GM18511 (cell line): ENCODE measurements at regions not wholly inside any gene's neighbourhood (a gene's known extent, or its start where the extent isn't known, plus 50 kb on each side); places are given as distances from the start of the nearest gene placed in this dataset.
"Not testable (repeated sequence)": the region's sequence is repeated elsewhere in the genome, so short reads cannot be mapped to it uniquely, and the experiment has no call there.

ENCODE experiments used
- ATAC-seq: cut with Tn5 transposase; IDR thresholded peaks from one replicate; pipeline ENCODE4 v1.9.1; 2021; ENCODE audit warnings: mild to moderate bottlenecking, moderate library complexity; ENCODE audit not compliant: unreplicated experiment

DNA sequence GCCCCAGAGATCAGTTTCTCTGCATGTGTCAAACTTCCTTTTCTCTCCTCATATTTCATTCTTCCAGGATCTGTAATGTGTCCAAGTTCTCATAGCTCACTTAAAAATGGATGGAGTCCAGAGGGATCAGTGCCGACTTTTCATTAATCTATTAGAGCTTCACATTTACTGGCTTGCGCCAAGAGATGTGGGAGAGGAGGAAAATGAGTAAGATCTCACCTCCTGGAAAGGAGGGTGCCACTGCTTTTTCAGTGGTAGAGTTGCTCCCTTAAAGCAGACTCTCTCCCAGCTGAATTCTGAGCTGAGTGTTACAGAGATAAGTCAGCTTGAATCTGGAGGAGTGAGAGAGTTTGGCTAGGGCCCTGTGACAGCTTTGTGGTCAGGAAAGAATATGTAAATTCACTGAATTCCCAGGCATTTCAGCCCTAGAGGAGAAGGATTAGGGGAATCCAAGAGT is 175.9 kb downstream of the SOX4 start:
- ATAC-seq: no peak

DNA sequence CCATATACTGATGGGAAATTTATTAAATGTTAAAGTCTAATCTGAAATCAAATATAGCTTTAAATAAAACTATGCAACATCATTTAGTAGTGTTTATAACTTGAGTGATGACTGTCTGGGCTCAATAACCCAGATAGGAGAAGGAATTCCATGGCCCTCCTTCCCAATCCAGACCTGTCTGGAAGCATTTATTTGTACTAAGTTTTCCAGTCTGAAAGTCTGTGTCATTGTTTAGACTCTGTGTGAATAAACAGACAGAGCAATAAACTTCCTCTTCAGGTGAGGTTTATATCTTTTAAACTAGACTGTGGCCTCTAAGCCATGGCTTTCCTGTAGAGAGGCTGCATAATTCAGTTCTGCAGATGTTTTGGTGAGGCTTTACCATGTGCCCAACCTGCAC is 176.4 kb downstream of the SOX4 start:
- ATAC-seq: no peak

DNA sequence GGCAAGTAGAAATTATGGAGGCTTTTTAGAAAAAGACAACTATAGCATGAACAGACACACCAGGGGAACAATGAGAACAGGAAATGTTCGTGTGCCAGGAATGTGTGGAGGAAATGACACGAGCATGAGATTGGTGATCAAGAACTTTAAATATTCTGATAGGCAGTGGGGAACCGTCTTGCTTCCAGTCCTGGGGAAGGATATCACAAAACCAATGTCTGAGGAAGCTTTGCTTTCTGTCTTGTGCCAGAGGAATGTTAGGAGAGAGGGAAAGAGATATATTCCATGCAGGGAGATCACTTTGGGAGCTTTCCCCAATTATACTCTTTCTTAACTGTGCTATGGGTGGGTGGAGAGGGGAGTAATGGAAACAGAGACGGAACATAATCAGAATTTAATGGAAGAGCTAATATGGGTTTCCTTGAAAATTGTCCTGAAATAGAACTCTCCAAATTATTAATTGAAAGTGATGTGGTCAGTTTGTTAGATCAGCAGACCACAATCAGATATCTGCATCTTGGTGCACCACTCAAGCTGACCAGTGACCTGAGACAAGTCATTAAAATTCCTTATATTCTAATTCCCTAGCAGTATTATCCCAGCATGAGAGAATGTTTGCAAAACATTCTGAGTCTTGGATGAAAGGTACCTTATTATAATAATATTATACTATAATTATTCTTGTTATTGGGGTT is 178.2 kb downstream of the SOX4 start:
- no peak for ATAC-seq

DNA sequence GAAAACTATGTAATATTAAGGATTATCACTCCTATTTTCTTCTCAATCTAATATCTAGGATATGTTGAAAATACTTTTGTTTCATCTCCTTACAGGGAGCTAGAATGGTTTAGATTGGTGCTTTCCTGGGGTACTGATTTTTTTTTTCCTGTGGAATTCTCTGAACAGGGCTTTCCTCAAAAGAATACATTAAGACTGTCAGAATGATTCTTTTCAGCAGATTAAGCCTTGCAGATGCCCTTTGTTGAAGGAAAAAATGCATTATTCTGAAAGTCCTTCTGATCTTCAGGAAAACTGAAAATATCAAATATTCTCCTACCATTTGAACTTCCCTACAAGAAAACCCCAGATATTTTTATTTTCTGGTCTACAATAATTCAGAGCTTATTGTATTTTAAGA is 178.9 kb downstream of the SOX4 start:
- no peak for ATAC-seq

DNA sequence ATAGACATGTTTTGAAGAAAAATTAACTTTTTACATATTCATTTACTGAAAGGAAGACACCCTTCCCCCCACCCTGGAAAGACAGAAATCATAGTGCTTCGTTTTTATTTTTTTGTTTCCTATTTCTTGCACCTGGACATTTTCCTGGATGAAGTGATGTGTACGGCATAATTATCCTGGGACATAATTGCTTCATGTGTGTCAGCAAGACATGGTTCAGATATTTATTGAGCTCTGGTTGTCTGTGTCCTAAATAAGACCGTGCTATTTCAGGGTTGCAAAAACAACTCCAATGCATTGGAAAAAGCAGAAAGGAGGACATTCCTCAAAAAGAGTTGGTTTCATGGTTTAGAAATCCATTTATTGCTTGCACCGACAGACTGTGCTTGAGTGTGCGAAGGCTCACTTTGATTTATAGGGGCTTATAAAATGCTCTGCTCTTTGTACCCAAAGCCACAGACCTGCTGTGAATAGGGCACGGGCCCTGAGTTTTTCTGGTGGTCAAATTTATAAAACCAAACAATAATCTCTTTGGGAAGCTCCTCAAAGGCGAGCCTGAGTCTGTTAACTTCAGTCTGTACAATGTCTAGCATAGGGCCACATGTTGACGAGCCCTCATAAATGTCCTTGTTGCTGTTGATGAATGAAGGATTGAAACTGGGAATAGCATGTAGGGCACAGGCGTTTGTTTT is 179.5 kb downstream of the SOX4 start:
- no peak for ATAC-seq

DNA sequence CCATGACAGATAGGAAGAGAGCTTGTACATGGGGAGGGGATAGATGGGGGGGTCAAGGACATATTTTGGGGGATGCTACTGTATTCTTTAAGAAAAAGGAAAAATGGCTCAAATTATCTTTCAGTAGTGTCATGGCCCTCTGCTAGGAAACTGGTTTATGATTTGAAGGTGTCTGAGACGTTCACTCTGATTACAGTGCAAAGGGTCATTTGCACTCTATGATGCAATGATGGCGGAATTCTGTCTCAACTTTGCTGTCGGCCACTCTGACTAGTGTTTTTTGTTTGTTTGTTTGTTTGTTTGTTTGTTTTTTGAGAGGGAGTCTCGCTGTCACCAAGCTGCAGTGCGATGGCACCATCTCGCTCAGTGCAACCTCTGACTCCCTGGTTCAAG is 180.0 kb downstream of the SOX4 start:
- ATAC-seq: no peak

DNA sequence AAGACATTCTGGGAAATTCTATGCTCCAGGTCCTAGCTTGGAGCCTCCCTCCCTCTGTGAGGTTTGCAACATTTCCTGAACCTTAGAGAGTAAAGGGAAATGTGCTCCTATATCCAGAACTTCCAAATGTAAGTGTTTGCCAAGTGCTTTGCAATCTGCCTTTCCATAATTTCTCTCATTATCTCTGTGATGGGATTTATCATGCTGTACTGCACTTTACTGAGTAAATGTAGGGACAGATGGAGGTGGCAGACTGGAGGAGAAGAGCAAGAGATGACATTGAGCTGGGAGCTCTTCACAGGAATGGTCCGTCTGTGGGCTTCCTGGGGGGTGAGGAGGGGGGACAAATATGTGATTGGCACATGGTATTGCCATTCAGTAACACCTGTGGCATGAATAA is 184.3 kb downstream of the SOX4 start:
- ATAC-seq: no peak

DNA sequence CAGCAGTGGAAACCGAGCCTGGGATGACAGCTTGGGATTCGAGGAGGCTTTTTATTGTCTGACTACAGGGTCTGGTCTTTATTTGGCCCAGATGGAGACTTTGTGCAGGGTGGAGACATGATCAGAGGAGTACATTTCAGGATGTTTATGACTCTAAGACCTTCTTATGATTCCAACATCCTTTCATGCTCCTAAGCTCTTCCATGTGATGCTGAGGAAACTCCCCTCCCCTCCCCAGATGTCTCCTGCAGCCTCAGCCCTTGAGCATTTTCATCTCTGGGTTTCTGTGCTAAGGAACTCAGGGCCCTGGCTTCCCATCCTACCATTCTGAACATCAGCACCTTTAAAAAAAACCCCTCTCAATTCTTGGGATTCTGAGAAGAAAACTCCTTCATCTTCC is 186.6 kb downstream of the SOX4 start:
- no peak for ATAC-seq

DNA sequence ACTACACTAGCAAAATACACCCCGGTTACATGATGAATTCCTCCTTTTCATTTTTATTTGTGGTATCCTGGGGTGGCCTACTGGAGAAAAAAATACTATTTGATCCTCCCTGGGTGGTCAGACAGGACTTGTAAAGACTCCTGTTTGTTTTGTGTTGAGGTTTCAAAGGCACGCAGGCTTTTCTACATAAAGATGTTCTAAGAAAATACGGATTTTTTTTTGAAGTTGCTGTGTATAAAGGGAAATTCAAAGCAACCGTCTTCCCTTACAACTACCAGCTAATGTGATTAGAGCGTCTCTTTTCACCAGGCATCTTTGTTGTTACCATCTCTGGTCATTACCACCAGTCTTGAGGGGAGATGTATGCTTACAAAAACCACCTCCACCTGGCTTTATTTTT is 187.1 kb downstream of the SOX4 start:
- ATAC-seq: no peak

DNA sequence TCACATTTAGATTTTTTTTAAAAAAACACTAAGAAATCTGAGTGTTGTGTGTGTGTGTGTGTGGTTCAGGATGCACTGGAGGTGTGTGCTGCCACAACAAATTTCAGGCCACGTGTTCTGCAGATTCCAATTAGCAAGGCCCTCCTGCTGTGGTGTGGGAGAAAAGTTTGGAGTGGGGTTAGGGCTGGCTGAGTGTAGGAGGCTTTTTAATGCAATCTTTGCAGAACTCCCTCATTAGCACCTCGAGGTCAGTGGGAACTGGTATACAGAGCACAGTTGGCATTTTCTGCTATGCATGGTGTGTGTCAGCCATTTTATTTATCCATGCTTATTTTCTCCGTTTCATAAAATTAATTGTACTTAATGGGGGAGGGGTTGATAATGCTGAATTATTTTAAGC is 187.6 kb downstream of the SOX4 start:
- no peak for ATAC-seq

DNA sequence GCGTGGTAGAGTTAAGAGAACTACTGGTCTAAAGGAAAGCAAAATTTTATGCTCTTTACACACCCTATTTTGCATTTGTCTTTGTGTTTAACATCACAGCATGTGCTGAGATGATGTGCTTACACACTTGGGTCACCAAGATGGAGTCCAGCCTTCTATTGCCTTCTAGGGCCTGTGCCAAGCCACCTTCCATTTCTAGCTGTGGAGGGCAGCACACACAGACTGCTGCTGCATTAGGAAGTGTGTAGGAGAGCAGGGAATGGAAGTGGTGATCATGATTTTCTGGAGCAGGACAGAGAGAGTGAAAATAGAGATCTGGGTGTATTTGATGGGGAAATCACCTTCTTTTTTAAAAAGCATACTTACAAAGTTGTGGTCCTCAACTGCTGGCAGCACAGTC is 191.6 kb downstream of the SOX4 start:
- no peak for ATAC-seq

DNA sequence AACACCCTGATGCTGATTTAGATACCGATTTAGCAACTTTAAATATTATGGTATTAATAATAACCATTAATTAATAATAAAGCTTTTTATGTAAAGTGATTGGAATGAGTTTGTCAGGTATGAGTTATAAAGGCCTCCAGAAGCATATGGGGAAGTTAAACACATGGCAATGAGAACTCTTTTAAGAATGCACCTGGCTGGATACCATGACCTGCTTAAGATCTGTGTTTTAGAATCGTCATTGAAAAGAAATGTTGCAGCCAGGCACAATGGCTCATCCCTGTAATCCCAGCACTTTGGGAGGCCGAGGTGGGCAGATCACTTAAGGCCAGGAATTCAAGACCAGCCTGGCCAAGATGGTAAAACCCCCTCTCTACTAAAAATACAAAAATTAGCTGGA is 197.5 kb downstream of the SOX4 start:
- no peak for ATAC-seq

DNA sequence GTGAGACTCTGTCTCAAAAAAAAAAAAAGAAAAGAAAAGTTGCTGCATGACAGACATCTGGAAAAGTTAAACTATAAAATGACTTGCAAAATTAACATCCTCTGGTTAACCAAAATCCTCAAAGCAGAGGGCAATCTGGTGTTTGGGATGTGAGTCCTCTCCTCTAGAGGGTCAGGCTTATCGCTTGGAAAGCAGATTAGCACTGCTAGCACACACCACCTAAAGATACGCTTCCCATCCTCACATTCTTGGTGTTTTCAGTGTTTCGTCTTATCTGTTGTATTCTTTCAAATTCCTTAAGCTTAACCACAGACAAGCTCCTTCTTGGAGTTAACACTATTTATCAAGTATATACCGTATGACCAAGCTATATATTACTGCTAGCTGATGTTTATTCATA is 198.0 kb downstream of the SOX4 start:
- no peak for ATAC-seq

DNA sequence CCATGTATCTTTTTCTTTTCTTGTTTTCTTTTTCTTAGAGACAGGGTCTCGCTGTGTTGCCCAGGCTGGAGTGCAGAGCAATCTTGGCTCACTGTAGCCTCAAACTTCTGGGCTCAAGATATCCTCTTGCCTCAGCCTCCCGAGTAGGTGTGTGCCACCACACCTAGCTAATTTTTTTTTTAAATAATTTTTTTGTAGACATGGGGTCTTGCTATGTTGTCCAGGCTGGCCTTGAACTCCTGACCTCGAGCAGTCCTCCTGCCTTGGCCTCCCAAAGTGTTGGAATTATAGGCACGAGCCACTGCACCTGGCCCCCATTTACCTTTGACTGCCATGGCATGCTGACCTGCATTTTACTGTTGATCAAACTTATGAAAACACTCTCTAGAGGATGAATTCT is 198.6 kb downstream of the SOX4 start:
- ATAC-seq: no peak

DNA sequence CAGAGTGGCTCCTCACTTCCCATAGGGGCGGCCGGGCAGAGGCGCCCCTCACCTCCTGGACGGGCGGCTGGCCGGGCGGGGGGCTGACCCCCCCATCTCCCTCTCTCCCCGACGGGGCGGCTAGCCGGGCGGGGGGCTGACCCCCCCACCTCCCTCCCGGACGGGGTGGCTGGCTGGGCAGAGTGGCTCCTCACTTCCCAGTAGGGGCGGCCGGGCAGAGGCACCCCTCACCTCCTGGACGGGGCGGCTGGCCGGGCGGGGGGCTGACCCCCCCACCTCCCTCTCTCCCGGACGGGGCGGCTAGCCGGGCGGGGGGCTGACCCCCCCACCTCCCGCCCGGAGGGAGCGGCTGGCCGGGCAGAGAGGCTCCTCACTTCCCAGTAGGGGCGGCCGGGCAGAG is 203.4 kb downstream of the SOX4 start:
- ATAC-seq: not testable (repeated sequence)

DNA sequence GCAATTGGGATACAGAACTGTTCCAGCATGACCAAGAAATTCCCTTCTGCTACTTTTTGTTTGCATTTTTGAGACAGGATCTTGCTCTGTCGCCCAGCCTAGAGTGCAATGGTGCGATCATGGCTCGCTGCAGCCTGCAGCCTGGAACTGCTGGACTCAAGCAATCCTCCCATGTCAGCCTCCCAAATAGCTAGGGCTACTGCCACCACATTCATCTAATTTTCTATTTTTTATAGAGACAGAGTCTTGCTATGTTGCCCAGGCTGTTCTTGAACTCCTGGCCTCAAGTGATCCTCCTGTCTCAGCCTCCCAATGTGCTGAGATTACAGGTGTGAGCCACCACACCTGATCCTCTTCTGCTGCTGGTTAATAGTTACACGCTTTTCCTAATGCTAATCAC is 204.9 kb downstream of the SOX4 start:
- ATAC-seq: no peak

DNA sequence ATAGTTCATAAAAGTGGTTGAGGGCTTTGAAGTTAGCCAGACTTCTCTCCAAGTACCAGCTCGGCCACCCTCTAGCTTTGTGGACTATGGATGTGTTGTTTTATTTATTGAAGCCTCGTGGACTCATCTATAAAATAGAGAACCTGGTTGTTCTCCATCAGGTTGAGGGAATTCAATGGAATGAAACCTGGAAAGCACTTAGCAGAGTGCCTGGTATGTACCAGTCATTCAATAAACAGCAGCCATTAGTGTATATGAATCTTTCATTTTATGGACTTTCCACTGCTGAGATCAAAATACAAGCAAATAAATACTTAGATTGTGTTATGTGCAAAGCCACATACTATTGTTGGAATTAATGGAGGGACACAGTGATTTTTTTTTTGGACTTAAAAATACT is 206.8 kb downstream of the SOX4 start:
- ATAC-seq: no peak

DNA sequence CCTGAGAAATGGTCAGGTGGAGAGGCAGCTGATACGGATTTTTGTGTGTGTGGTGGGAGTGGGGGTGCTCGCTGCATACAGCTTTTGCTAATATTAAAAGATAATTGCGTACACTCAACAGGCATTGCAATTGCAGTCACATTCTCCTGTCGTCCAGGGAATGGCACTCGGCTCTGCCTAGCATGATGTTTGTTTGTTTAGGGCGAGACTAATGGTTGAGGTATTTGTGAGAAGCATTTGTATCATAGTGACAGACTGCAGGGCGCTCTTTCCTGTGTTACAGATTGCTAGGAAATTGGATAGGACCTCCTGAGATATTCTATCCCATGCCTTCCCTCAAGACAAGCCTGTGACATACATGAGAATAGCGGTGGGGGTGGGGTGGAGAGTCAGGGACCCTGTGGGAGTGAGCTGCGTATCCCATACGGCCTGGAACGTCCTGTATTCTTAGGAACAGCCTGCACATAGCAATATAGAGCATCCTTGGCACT is 207.4 kb downstream of the SOX4 start:
- no peak for ATAC-seq

DNA sequence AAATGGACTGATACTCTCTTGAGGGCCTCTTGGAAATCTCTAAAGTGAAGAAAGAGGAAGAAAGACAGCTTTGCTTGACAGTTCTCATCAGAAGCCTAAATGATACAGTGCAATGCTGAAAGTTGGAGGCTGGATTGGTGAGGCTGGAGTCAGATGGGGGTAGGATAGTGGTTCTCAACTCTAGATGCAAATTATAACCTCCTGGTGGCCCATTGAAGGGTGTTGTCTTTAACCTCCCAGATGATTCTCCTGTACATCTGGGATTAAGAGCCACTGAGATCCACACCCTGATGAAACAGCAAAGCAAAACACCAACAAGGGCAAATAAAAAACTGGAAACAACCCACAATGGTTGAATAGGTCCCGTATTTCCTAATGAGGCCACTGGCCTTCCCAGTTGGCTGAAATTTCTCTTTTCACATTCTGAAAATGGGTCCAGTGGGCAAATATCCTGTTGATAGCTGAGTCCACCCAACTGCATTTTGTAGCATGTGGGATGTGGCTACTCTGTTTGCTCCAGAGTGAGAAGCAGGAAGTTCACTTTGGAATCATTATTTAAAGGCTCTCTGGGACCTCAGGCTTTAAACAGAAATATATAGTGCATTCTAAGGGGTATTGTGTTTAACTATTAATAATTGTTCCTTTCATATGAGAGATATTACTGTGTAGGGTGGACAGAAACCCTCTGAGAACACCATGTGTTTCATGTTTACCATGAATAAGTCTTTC is 208.1 kb downstream of the SOX4 start:
- no peak for ATAC-seq

DNA sequence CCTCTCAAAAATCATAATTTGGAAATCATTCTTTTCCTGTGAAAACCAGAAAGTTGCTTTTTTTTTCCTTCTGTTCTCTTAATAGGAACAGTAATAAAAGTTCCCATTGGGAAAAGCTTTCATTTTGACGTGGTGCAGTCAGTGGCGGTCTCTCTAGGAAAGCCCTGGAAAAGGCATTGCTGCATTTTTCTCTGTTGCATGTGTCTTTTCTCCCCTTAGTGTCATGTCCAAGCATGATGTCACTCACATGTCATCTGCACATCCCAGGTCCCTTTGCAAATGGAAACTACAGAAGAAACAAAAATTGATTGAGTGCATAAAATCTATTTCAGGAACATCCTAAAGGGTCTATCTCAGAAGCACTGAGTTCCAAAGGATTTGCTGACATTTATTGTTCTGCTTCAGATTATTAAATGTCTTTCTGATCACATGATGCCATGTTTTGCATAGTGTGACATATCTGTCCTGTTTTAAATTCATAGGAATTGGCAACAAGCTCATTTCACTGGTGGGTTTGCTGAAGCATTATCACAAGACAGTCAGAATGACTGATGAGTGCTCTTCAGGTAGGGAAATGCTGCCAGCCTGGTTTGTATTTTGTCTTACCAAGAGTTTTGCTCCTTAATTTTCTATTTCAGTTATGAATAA is 208.7 kb downstream of the SOX4 start:
- no peak for ATAC-seq

DNA sequence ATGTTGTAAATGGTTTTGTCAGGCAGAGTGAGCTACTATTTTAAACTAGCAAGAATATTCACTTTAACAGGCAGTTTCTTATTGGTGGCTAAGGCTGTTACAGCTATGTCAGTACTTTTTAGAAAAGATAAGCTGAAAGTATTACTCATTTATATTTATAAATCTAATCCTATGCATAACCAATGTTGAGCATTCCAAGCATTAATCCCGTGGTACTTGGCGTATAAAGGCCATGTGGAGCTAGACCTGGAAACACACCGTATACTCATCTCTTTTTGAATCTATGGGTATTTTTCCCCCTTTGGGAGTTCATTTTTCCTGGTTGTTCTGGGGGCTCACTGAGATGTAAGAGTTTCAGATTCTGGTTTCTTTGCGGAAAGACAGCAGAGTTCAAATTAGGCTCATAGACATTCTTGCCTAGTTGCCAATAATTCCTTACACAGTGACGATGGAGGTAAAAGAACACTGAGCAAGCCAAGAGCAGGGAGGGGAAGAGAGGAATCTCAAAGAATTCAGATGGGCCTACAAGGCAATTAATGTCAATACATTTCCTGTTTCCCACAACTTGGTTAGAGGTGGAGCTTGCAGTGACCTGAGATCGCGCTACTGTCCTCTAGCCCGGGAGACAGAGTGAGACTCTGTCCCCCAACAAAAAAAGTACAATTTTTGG is 211.5 kb downstream of the SOX4 start:
- ATAC-seq: no peak
